ENCODE measurements at regions not wholly inside any gene's neighbourhood (a gene's known extent, or its start where the extent isn't known, plus 50 kb on each side); places are given as distances from the start of the nearest gene placed in this dataset.

DNA sequence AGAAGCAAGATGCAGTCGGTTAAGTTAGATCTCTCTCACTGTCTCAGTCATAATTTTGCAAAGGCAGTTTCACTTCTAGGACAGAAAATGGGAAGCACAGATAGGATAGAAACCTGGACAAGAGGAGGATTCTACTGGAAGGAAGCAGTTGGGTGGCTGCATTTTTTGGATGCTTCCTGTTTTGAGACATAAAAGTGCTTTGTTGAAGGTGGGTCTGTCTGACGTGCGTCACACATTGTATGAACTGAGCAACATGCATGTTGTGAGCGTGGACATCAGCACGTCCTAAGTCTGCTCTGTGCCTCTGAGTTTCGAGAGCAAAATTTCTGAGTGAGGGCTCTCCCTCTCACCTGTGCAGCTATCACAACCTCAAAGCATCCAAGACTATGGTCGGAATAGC lies 68.7 kb upstream of the SNX9 start:
- TF ChIP-seq, protein P1, sequence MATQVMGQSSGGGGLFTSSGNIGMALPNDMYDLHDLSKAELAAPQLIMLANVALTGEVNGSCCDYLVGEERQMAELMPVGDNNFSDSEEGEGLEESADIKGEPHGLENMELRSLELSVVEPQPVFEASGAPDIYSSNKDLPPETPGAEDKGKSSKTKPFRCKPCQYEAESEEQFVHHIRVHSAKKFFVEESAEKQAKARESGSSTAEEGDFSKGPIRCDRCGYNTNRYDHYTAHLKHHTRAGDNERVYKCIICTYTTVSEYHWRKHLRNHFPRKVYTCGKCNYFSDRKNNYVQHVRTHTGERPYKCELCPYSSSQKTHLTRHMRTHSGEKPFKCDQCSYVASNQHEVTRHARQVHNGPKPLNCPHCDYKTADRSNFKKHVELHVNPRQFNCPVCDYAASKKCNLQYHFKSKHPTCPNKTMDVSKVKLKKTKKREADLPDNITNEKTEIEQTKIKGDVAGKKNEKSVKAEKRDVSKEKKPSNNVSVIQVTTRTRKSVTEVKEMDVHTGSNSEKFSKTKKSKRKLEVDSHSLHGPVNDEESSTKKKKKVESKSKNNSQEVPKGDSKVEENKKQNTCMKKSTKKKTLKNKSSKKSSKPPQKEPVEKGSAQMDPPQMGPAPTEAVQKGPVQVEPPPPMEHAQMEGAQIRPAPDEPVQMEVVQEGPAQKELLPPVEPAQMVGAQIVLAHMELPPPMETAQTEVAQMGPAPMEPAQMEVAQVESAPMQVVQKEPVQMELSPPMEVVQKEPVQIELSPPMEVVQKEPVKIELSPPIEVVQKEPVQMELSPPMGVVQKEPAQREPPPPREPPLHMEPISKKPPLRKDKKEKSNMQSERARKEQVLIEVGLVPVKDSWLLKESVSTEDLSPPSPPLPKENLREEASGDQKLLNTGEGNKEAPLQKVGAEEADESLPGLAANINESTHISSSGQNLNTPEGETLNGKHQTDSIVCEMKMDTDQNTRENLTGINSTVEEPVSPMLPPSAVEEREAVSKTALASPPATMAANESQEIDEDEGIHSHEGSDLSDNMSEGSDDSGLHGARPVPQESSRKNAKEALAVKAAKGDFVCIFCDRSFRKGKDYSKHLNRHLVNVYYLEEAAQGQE (IDR thresholded peaks at IDR 0.05), result no peak
- TF ChIP-seq, protein P2, sequence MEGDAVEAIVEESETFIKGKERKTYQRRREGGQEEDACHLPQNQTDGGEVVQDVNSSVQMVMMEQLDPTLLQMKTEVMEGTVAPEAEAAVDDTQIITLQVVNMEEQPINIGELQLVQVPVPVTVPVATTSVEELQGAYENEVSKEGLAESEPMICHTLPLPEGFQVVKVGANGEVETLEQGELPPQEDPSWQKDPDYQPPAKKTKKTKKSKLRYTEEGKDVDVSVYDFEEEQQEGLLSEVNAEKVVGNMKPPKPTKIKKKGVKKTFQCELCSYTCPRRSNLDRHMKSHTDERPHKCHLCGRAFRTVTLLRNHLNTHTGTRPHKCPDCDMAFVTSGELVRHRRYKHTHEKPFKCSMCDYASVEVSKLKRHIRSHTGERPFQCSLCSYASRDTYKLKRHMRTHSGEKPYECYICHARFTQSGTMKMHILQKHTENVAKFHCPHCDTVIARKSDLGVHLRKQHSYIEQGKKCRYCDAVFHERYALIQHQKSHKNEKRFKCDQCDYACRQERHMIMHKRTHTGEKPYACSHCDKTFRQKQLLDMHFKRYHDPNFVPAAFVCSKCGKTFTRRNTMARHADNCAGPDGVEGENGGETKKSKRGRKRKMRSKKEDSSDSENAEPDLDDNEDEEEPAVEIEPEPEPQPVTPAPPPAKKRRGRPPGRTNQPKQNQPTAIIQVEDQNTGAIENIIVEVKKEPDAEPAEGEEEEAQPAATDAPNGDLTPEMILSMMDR (IDR thresholded peaks at IDR 0.05), result no peak
- TF ChIP-seq, protein P3, sequence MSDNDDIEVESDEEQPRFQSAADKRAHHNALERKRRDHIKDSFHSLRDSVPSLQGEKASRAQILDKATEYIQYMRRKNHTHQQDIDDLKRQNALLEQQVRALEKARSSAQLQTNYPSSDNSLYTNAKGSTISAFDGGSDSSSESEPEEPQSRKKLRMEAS (IDR thresholded peaks at IDR 0.05), result no peak
- no peak for TF ChIP-seq PHF8 (IDR thresholded peaks at IDR 0.05; ENCODE audit: borderline replicate concordance, low read depth)
- TF ChIP-seq ZNF302 (CRISPR knock-in tag; IDR thresholded peaks at IDR 0.05), result no peak
- TF ChIP-seq NR3C1 (IDR thresholded peaks at IDR 0.05), result no peak
- TF ChIP-seq JUN (IDR thresholded peaks at IDR 0.05), result no peak
- TF ChIP-seq, protein P4, sequence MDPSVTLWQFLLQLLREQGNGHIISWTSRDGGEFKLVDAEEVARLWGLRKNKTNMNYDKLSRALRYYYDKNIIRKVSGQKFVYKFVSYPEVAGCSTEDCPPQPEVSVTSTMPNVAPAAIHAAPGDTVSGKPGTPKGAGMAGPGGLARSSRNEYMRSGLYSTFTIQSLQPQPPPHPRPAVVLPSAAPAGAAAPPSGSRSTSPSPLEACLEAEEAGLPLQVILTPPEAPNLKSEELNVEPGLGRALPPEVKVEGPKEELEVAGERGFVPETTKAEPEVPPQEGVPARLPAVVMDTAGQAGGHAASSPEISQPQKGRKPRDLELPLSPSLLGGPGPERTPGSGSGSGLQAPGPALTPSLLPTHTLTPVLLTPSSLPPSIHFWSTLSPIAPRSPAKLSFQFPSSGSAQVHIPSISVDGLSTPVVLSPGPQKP (IDR thresholded peaks at IDR 0.05; ENCODE audit: low read depth, low read length), result no peak
- TF ChIP-seq NPAS2 (CRISPR knock-in tag; IDR thresholded peaks at IDR 0.05; ENCODE audit: borderline replicate concordance), result no peak
